ENCODE measurements at regions not wholly inside any gene's neighbourhood (a gene's known extent, or its start where the extent isn't known, plus 50 kb on each side); places are given as distances from the start of the nearest gene placed in this dataset.

- DNase-seq = no peak
Measured at GRCh38 chr2:173830170-173830569, 135.0 kb downstream of the SP3 start.

GRCh38 chr2:173831312-173832229 lies 133.6 kb downstream of the SP3 start:
- no peak for DNase-seq

GRCh38 chr2:173834141-173834540 lies 131.0 kb downstream of the SP3 start:
- DNase-seq = no peak

- no peak for DNase-seq
Measured at GRCh38 chr2:173835726-173836125, 129.4 kb downstream of the SP3 start.

GRCh38 chr2:173841110-173841509 lies 124.1 kb downstream of the SP3 start:
- DNase-seq = no peak

- DNase-seq = no peak
Measured at GRCh38 chr2:173843526-173843925, 121.6 kb downstream of the SP3 start.

- no peak for DNase-seq
Measured at GRCh38 chr2:173851141-173851641, 114.0 kb downstream of the SP3 start.

- no peak for DNase-seq
Measured at GRCh38 chr2:173854141-173854540, 111.0 kb downstream of the SP3 start.

GRCh38 chr2:173854840-173855239 lies 110.3 kb downstream of the SP3 start:
- DNase-seq = no peak

- DNase-seq = no peak
Measured at GRCh38 chr2:173855661-173856060, 109.5 kb downstream of the SP3 start.
